ENCODE measurements at regions not wholly inside any gene's neighbourhood (a gene's known extent, or its start where the extent isn't known, plus 50 kb on each side); places are given as distances from the start of the nearest gene placed in this dataset.

GRCh38 chr10:55476129-55476528, 675.1 kb upstream of the PCDH15 start:
- Histone ChIP-seq H3K27me3 (ENCODE audit: low read depth) (no peaks in the 10 kb centered on the region), H3K4me1 (no peaks in the 10 kb centered on the region), H3K4me3 (no peak overlapping the region), H3K27ac (no peak overlapping the region), H3K36me3 (no peaks in the 10 kb centered on the region), H3K9me3 (no peaks in the 10 kb centered on the region)
- no peak for ATAC-seq
- DNase-seq, result no peak
- TF ChIP-seq, protein P1, sequence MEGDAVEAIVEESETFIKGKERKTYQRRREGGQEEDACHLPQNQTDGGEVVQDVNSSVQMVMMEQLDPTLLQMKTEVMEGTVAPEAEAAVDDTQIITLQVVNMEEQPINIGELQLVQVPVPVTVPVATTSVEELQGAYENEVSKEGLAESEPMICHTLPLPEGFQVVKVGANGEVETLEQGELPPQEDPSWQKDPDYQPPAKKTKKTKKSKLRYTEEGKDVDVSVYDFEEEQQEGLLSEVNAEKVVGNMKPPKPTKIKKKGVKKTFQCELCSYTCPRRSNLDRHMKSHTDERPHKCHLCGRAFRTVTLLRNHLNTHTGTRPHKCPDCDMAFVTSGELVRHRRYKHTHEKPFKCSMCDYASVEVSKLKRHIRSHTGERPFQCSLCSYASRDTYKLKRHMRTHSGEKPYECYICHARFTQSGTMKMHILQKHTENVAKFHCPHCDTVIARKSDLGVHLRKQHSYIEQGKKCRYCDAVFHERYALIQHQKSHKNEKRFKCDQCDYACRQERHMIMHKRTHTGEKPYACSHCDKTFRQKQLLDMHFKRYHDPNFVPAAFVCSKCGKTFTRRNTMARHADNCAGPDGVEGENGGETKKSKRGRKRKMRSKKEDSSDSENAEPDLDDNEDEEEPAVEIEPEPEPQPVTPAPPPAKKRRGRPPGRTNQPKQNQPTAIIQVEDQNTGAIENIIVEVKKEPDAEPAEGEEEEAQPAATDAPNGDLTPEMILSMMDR (IDR thresholded peaks at IDR 0.05), result no peak
- intact Hi-C loops (cut with DNase I), result no loop called here

DNA sequence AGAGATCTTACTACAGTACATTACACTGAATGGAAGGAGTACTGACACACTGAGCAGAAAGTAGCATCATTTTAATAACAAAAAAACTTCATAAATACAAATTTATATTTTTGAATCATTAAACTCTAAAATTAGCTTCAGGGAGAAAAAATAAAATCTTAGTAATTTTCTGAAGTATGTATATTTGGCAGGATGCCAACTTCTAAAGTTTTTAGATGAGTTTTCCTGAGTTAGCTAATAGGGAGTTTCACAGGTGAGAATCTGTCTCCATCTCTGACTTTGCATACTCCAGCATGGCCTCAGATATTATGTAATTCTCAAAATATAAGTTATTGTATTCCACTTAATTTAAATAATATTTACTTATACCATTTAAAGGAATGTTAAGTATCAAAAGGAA, 673.2 kb upstream of the PCDH15 start:
- H3K27ac ChIP-seq, result no peak overlapping the region
- no peaks in the 10 kb centered on the region for H3K9me3 ChIP-seq
- intact Hi-C loops (cut with DNase I), result no loop called here
- no peaks in the 10 kb centered on the region for H3K36me3 ChIP-seq
- ATAC-seq, result no peak
- TF ChIP-seq, protein P1 (IDR thresholded peaks at IDR 0.05), result no peak
- no peaks in the 10 kb centered on the region for H3K27me3 ChIP-seq (ENCODE audit: low read depth)
- H3K4me1 ChIP-seq, result no peaks in the 10 kb centered on the region
- DNase-seq, result no peak
- no peak overlapping the region for H3K4me3 ChIP-seq

GRCh38 chr10:55470840-55471239, 669.8 kb upstream of the PCDH15 start:
- Histone ChIP-seq H3K9me3 (no peaks in the 10 kb centered on the region), H3K4me3 (no peak overlapping the region), H3K27ac (no peak overlapping the region), H3K27me3 (ENCODE audit: low read depth) (no peaks in the 10 kb centered on the region), H3K4me1 (no peaks in the 10 kb centered on the region), H3K36me3 (no peaks in the 10 kb centered on the region)
- TF ChIP-seq, protein P1 (IDR thresholded peaks at IDR 0.05), result no peak
- no peak for DNase-seq
- ATAC-seq, result no peak
- intact Hi-C loops (cut with DNase I), result no loop called here

- no peaks in the 10 kb centered on the region for H3K27me3 ChIP-seq (ENCODE audit: low read depth)
- DNase-seq (no peak), ATAC-seq (no peak)
- no peak overlapping the region for H3K27ac ChIP-seq
- TF ChIP-seq, protein P1 (IDR thresholded peaks at IDR 0.05), result no peak
- intact Hi-C loops (cut with DNase I), result no loop called here
- no peaks in the 10 kb centered on the region for H3K4me1 ChIP-seq
- no peaks in the 10 kb centered on the region for H3K9me3 ChIP-seq
- H3K4me3 ChIP-seq, result no peak overlapping the region
- no peaks in the 10 kb centered on the region for H3K36me3 ChIP-seq
Measured at GRCh38 chr10:55466806-55467504, 665.9 kb upstream of the PCDH15 start.

DNA sequence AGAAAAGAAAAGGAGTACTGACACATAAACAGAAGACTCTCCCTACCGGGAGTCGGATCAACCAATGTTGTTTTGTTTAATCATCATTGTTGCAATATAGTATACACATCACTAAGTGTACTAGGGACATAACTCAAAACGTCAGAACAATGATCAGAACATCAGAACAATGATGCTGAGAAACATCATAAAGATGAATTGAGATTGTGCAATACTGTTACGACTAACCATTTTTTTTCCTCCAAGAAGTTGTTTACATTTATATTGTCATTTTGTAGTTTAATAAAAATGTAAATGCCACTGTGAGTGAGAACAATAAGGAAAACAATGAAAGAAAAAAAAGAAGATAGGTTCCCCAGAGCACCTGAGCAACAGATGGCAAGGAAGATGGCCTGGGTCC, 663.1 kb upstream of the PCDH15 start:
- DNase-seq (no peak), ATAC-seq (no peak)
- Histone ChIP-seq H3K4me3 (no peak overlapping the region), H3K27me3 (ENCODE audit: low read depth) (no peaks in the 10 kb centered on the region), H3K27ac (no peak overlapping the region), H3K4me1 (no peaks in the 10 kb centered on the region), H3K36me3 (no peaks in the 10 kb centered on the region), H3K9me3 (no peaks in the 10 kb centered on the region)
- intact Hi-C loops (cut with DNase I), result no loop called here
- TF ChIP-seq, protein P1 (IDR thresholded peaks at IDR 0.05), result no peak

All from lower lobe of right lung (tissue), 2 donors.